ENCODE measurements at regions not wholly inside any gene's neighbourhood (a gene's known extent, or its start where the extent isn't known, plus 50 kb on each side); places are given as distances from the start of the nearest gene placed in this dataset.

GRCh38 chr12:127411166-127411915, 855.6 kb upstream of the TMEM132C start:
- DNase-seq (ENCODE audit: low read depth in 1 of 2, low spot score in 1 of 2) = no peak

- no peak for DNase-seq (ENCODE audit: low read depth in 1 of 2, low spot score in 1 of 2)
These were observed 855.0 kb upstream of the TMEM132C start for GRCh38 chr12:127411981-127412380.

- no peak for DNase-seq (ENCODE audit: low read depth in 1 of 2, low spot score in 1 of 2)
These were observed 854.1 kb upstream of the TMEM132C start for GRCh38 chr12:127412866-127413265.

GRCh38 chr12:127414186-127414585, 852.8 kb upstream of the TMEM132C start:
- DNase-seq (ENCODE audit: low read depth in 1 of 2, low spot score in 1 of 2) = no peak

GRCh38 chr12:127414636-127415035, 852.3 kb upstream of the TMEM132C start:
- DNase-seq (ENCODE audit: low read depth in 1 of 2, low spot score in 1 of 2) = no peak

GRCh38 chr12:127416796-127417195, 850.2 kb upstream of the TMEM132C start:
- no peak for DNase-seq (ENCODE audit: low read depth in 1 of 2, low spot score in 1 of 2)

- no peak for DNase-seq (ENCODE audit: low read depth in 1 of 2, low spot score in 1 of 2)
These were observed 847.9 kb upstream of the TMEM132C start for GRCh38 chr12:127419111-127419510.

- no peak for DNase-seq (ENCODE audit: low read depth in 1 of 2, low spot score in 1 of 2)
These were observed 845.4 kb upstream of the TMEM132C start for GRCh38 chr12:127421614-127422013.

GRCh38 chr12:127422935-127423566, 843.9 kb upstream of the TMEM132C start:
- DNase-seq (ENCODE audit: low read depth in 1 of 2, low spot score in 1 of 2) = no peak

DNA sequence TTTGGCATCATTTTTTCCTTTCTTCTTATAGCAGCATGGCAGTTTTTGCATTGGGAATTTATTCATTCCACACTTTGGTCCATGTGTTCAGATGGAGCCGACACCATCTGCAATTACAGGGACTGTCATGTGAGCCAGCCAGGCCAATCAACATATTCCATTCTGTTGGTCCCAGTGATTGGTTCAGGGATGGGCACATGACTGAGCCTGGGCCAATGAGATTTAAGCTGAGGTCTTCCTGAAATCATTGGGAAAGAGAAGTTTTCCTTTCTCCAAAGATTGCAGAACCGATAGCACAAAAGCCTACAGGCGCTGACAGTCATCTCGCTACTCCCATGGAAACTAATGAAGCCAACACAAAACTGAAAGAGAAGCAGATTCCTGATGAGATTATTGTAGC, 841.5 kb upstream of the TMEM132C start:
- DNase-seq (ENCODE audit: low read depth in 1 of 2, low spot score in 1 of 2) = no peak

- DNase-seq (ENCODE audit: low read depth in 1 of 2, low spot score in 1 of 2) = no peak
These were observed 838.5 kb upstream of the TMEM132C start for GRCh38 chr12:127428420-127428819.

- no peak for DNase-seq (ENCODE audit: low read depth in 1 of 2, low spot score in 1 of 2)
These were observed 837.3 kb upstream of the TMEM132C start for GRCh38 chr12:127429551-127430285.

DNA sequence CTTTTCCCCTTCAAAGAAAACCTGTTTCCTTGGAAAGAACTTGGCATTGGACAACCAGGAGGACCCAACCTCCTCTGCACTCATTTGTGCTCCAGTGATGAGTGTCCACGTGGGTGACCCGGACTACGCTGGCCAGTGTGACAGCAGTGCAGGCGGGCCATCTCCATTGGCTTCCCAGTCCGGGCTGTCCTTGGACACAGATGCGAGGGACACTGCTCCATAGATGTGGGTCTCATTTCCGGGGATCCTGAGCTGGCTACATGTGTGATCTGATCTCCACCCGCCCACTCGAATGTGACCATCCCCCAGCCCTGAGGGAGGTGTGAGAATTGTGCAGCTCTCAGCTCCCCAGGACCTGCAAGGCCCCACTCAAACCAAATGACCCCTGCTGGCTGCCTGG, 836.6 kb upstream of the TMEM132C start:
- no peak for DNase-seq (ENCODE audit: low read depth in 1 of 2, low spot score in 1 of 2)

DNA sequence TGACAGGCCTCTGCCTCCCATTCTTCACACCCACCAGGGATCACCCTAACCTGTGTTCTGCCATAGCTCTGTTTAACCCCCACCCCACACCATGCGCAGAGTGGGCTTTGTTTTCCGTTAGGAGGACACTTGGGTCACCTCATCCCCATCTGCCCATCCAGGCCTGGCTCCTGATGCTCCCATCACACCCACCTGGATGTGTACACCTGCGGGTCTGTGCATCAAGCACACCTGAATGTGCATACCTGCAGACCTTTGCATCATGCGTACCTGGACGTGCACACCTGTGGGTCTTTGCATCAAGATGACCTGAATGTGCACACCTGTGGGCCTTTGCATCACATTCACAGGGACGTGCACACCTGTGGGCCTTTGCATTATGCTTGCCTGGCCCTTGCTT, 835.8 kb upstream of the TMEM132C start:
- no peak for DNase-seq (ENCODE audit: low read depth in 1 of 2, low spot score in 1 of 2)

DNA sequence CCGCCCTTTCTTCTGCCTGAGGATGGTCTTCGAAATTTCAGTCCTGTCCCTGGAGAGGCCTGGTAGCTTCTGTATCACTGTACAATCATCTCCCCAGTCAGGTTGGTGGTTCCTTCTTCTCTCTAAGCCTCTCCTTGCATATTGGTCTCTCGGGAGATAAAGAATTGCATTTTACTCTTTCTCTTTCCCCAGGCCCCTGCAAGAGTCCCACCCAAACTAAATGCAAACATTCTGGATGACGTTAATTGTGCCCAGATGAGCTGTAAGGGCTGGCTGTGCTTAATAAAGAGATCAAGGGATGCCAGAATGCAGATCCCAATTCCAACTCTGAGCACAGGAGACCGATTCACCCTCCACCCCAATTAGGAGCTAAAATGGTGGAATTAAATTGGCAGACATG, 835.4 kb upstream of the TMEM132C start:
- DNase-seq (ENCODE audit: low read depth in 1 of 2, low spot score in 1 of 2) = no peak

DNA sequence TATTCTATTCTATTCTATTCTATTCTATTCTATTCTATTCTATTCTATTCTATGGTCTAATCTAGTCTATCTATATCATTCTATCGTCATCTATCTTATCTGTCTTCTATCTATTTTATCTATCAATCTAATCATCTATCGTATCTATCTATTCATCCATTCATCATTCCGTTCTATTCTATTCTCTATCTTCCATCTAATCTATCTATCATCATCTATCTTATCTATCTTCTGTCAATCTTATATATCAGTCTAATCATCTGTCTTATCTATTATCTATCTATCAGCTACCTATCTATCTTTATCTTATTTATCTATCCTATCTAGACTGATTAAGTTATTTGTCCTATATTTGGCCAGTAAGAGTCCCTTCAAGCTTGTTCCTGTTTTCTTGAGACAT, 831.5 kb upstream of the TMEM132C start:
- no peak for DNase-seq (ENCODE audit: low read depth in 1 of 2, low spot score in 1 of 2)

DNA sequence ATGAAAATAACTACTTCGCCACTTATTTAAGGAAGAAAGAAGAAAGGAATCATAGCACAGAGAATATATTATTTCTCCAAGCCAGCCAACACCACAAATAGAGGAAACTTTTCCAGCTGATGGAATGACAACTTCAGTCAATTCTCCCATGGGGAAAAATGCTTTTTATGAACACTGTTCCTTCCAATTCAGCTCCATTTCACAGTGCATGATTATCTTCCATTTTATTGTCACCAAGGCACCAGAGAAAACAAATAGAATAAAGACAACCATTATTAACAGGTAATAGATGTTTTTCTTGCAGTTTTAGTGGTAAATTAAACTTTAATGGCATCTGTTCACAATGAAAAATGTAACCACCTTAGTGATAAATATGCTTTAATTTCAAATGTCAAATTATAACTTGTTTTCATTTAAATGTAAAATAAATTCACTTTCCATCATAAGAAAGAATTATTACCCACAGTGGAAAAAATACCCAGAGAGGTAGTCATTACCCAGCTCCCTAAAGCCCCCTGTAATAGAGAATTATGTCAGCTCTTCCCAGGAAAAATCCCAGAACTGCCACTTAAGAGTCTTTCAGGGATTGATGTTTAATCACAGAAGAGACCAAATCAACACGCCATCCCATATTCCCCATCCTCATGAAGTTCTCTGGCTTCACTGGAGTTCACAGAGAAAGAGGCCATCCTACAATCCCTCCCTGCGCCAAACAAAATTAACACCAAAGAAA, 828.3 kb upstream of the TMEM132C start:
- no peak for DNase-seq (ENCODE audit: low read depth in 1 of 2, low spot score in 1 of 2)

DNA sequence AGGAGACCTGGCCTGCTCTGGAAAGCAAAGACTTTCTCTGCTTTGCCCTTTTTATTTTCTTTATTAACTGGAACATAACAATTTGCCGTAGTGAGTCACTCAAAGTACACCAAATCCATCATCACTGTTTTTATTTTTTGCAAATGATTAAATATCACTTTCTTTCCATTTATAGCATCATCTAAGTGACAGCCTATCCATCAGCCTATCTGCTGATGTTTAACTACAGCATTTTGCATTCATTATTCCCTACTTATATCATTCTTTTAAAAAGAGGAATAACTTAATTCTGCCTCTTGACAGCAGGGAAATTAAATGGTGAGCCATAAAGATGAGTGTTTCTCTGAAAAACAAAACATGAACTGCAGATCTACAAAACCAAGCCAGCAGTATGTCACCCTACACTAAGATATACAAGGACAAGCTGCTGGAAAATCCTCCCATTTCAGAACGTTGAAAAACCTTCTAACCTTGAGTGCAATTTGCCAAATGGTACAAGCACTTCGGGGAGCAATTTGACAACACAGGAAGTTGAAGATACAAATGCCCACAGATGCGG, 821.3 kb upstream of the TMEM132C start:
- no peak for DNase-seq (ENCODE audit: low read depth in 1 of 2, low spot score in 1 of 2)

GRCh38 chr12:127448906-127449305, 818.1 kb upstream of the TMEM132C start:
- no peak for DNase-seq (ENCODE audit: low read depth in 1 of 2, low spot score in 1 of 2)

GRCh38 chr12:127450826-127451225, 816.1 kb upstream of the TMEM132C start:
- no peak for DNase-seq (ENCODE audit: low read depth in 1 of 2, low spot score in 1 of 2)
